ENCODE measurements at regions not wholly inside any gene's neighbourhood (a gene's known extent, or its start where the extent isn't known, plus 50 kb on each side); places are given as distances from the start of the nearest gene placed in this dataset.
"Not testable (repeated sequence)": the region's sequence is repeated elsewhere in the genome, so short reads cannot be mapped to it uniquely, and the experiment has no call there.

DNA sequence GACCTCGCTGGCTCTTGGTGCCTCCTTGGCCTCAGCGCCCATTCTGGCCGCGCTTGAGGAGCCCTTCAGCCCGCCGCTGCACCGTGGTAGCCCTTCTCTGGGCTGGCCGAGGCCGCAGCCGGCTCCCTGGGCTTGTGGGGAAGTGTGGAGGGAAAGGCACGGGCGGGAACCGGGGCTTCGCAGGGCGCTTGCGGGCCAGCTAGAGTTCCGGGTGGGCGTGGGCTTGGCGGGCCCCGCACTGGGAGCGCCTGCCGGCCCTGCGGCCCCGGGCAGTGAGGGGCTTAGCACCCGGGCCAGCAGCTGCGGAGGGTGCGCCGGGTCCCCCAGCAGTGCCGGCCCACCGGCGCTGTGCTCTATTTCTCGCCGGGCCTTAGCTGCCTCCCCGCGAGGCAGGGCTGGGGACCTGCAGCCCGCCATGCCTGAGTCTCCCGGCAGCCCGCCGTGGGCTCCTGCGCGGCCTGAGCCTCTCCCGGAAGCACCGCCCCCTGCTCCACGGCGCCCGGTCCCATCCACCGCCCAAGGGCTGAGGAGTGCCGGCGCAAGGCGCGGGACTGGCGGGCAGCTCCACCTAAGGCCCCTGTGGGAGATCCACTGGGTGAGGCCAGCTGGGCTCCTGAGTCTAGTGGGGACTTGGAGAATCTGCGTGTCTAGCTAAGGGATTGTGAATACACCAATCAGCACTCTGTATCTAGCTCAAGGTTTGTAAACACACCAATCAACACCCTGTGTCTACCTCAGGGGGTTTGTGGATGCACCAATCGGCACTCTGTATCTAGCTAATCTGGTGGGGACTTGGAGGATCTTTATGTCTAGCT lies 141.1 kb downstream of the SLCO4C1 start:
- DNase-seq (ENCODE audit: low read depth in 1 of 2, low spot score in 1 of 2); in situ Hi-C loops (cut with HindIII; ENCODE audit: low pct_unique_long_range_greater_than_20kb, low sequenced_read_pairs): not testable (repeated sequence)

DNA sequence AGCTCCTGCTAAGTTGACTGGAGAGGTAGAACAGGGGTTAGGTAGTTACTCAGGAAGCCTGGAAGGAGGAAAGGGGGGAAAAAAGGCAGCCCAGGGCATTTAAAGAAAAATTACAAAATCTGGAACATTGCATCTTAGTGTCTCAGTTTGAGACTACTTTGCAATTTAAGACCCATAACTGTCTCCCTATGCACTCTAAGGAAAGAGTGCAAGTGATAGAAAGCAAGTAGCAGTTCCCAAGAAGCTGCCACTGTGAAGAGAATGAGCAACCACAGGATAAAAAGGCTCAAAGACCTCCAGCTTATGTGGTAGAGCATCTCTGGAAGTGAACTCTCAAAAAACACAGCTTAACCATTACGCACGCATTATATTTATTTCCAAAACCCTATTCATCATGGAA lies 141.8 kb downstream of the SLCO4C1 start:
- in situ Hi-C loops (cut with HindIII; ENCODE audit: low pct_unique_long_range_greater_than_20kb, low sequenced_read_pairs): no loop called here
- TF ChIP-seq JUND (IDR thresholded peaks at IDR 0.05; ENCODE audit: low read depth): no peak

DNA sequence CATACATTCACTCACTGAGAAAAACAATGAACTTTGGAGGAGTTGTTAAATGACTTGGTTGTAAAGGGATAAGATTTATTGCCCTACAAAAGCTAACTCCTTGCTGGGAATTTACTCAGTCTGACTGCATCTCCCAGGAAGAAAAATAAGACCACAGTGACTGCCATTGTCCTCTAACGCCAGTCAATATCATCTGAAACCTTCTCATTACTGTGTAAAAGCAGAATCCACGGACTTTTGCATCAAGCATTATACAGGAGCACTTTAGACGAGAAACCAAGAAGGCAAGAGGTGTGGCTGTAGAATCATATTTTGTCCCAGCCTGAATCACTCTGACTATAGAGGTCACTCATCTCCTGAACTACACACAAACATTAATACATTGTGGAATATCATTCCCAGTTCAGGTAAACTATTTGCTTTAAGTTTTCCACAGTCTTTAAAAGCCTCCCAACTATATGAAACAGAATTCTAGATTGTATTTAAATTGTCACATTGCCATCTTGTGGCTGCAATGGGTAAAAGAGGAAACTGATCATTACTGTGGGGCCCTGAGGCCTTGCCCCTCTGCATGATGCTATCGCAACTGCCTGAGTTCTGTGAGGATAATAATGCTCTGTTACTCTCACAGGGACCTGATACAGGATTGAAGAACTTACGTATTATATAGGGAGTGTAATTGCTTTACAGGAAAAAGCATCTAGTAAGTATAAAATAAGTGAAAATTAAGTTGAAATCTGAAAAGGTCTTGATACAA lies 142.9 kb downstream of the SLCO4C1 start:
- in situ Hi-C loops (cut with HindIII; ENCODE audit: low pct_unique_long_range_greater_than_20kb, low sequenced_read_pairs): no loop called here
- TF ChIP-seq JUND (IDR thresholded peaks at IDR 0.05; ENCODE audit: low read depth): no peak
- peak; percentile 37 to 54 for DNase-seq (ENCODE audit: low read depth in 1 of 2, low spot score in 1 of 2)

More for the DNA sequence above, 141.8 kb downstream of the SLCO4C1 start:
- no peak for DNase-seq (ENCODE audit: low read depth in 1 of 2, low spot score in 1 of 2)

DNA sequence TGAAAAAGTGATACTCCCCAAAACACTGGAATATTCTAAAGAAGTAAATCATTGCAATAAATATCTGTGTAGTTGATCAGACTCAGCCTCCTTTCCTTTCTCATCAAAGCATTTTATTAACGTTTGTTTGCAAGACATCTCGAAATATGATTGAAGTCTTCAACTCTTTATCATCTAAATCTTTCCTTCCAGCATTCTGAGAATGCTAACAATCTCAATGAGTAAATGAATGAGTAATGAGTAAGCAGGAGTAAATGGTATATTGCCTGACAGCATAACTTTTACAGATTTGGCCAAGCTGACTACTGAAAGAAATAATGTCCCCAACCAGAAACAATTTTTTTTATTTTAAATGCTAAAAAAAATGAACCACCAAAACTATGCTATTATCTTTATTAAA lies 157.1 kb downstream of the SLCO4C1 start:
- in situ Hi-C loops (cut with HindIII; ENCODE audit: low pct_unique_long_range_greater_than_20kb, low sequenced_read_pairs): no loop called here
- peak in 1 of 2 experiments; percentile 13 for DNase-seq (ENCODE audit: low read depth in 1 of 2, low spot score in 1 of 2)
- TF ChIP-seq JUND (IDR thresholded peaks at IDR 0.05; ENCODE audit: low read depth): peak; percentile 28; the same call in 1 of the 2 replicates

DNA sequence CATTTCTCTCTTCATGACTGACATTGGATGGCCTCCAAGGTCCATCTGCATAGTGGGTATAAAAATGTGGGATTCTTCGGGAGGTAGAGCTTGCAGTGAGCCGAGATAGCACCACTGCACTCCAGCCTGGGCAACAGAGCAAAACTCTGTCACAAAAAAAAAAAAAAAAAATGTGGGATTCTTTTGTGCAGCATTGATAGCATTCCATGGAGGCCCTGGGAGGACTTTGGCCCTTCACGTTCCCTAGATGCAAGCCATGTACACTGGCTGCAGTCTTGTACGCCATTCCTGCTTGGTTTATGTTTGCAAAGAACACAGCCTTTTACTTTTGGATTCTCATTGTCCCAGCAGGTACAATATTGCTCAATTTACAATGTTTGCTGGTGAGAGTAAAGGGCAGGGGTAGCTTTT lies 157.8 kb downstream of the SLCO4C1 start:
- in situ Hi-C loops (cut with HindIII; ENCODE audit: low pct_unique_long_range_greater_than_20kb, low sequenced_read_pairs): no loop called here
- DNase-seq (ENCODE audit: low read depth in 1 of 2, low spot score in 1 of 2): no peak
- no peak for TF ChIP-seq JUND (IDR thresholded peaks at IDR 0.05; ENCODE audit: low read depth)

DNA sequence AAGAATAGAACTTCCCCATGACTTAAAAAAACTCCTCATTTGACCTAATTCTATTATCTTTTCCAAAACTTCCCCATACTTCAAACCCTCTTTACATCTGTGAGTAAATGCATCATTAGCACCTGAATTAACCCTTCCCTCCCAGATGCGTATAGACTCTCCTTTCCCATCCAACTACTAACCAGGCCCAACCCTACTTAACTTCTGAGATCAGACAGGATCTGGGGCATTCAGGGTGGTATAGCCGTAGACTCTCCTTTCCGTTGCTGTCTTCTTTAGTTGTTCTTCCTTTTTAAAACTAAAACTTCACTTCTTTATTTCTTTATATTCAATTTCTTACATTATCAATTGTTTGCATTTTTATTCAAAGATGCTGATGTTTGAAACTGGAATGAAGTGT lies 165.2 kb downstream of the SLCO4C1 start:
- DNase-seq (ENCODE audit: low read depth in 1 of 2, low spot score in 1 of 2): no peak
- in situ Hi-C loops (cut with HindIII; ENCODE audit: low pct_unique_long_range_greater_than_20kb, low sequenced_read_pairs): no loop called here
- TF ChIP-seq JUND (IDR thresholded peaks at IDR 0.05; ENCODE audit: low read depth): no peak

DNA sequence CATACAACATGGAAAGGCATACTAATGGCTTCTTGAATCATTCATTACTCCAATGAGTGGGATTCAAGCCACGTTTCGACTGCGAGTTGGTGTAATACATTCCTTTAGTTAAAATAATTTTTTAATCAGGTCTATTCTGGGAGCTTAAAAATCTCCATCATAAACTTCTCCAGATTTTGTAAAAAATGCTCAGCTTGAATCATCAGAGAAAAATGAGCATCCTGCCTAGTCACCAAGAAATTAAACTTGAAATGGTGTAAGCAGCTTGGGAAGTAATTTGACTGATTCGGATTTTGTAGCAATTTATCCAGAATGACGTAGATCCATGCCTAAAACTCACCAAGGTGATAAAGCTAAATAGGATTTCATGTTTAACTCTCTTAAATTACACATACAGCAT lies 165.7 kb downstream of the SLCO4C1 start:
- no peak for DNase-seq (ENCODE audit: low read depth in 1 of 2, low spot score in 1 of 2)
- TF ChIP-seq JUND (IDR thresholded peaks at IDR 0.05; ENCODE audit: low read depth): no peak
- in situ Hi-C loops (cut with HindIII; ENCODE audit: low pct_unique_long_range_greater_than_20kb, low sequenced_read_pairs): no loop called here

DNA sequence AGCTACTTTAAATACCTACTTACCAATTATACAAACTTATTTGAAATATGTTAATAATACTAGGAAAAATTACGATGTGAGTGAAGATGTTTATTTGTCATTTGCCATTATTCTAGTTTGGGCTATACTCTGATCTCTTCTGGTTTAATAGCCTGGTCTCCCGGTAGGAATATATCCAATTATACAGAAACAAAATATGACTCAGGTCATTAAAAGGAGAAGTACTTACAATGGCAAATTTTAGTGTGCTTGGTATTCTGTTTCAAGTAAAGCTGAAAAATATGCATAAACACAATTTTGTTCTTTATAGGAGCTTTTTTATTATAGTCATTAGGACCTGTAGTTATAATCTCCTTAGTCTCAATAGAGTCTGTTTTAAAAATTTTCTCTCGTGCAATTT lies 176.8 kb downstream of the SLCO4C1 start:
- no peak for DNase-seq (ENCODE audit: low read depth in 1 of 2, low spot score in 1 of 2)
- in situ Hi-C loops (cut with HindIII; ENCODE audit: low pct_unique_long_range_greater_than_20kb, low sequenced_read_pairs): no loop called here

DNA sequence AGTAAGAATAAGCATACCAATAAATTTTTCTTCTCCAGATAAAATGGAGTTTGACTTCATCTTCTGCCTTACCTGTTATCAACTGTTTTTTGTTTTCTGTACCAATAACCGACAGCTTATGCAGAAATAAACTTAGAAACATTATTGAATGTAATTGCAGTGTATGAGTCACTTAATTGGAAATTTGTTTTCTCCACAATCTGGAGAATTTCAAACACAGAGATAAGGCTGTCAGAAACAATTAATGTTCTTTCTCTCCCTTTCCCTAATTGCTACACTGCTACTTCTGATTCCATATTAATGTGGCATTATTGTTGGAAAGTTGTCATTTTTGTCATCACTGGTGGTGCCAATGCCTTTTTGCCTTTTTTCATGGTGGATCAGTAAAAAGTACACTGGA lies 180.3 kb downstream of the SLCO4C1 start:
- in situ Hi-C loops (cut with HindIII; ENCODE audit: low pct_unique_long_range_greater_than_20kb, low sequenced_read_pairs): no loop called here
- DNase-seq (ENCODE audit: low read depth in 1 of 2, low spot score in 1 of 2): no peak
- no peak for TF ChIP-seq JUND (IDR thresholded peaks at IDR 0.05; ENCODE audit: low read depth)

More for the DNA sequence above, 176.8 kb downstream of the SLCO4C1 start:
- TF ChIP-seq JUND (IDR thresholded peaks at IDR 0.05; ENCODE audit: low read depth): no peak

DNA sequence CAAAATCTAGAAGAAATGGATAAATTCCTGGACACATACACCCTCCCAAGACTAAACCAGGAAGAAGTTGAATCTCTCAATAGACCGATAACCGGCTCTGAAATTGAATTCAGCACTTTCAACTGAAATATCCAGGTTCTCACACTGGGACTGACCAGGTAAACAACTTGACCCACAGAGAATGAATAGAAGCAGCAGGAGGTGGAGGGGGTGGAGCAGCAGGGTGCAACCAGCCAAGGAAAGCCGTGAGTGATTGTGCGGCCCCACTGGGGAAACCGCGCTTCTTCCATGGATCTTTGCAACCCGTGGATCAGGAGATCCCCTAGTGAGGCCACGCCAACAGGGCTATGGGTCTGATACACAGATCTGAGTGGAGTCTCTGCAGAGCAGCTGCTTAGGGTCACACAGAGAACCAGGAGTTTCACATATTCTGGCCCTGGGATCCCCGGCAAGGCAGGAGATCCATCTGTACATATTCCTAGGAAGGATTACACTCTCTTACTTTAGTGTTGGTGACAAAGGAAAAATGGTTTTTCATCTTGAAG lies 181.5 kb downstream of the SLCO4C1 start:
- in situ Hi-C loops (cut with HindIII; ENCODE audit: low pct_unique_long_range_greater_than_20kb, low sequenced_read_pairs): no loop called here
- DNase-seq (ENCODE audit: low read depth in 1 of 2, low spot score in 1 of 2): no peak
- no peak for TF ChIP-seq JUND (IDR thresholded peaks at IDR 0.05; ENCODE audit: low read depth)

DNA sequence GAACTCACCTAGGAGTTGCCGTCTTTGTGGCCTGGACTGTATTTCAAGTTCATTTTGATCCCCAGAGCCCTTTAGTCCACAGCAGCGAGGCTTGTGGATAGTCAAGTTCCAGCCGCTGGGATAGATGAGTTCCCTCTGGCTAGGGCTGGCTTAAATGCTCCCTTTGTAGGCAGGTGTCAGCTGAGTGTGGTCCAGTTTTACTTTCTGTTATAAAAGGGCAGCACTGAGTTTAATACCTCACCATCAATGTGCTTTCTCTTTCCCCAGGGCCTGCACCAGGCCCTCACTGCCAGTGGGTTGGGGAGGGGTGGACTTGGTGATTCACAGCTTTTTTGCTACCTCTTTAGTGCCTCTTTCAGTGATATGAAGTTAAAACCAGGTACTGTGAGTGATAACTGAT lies 188.2 kb downstream of the SLCO4C1 start:
- no peak for TF ChIP-seq JUND (IDR thresholded peaks at IDR 0.05; ENCODE audit: low read depth)
- in situ Hi-C loops (cut with HindIII; ENCODE audit: low pct_unique_long_range_greater_than_20kb, low sequenced_read_pairs): no loop called here
- no peak for DNase-seq (ENCODE audit: low read depth in 1 of 2, low spot score in 1 of 2)

DNA sequence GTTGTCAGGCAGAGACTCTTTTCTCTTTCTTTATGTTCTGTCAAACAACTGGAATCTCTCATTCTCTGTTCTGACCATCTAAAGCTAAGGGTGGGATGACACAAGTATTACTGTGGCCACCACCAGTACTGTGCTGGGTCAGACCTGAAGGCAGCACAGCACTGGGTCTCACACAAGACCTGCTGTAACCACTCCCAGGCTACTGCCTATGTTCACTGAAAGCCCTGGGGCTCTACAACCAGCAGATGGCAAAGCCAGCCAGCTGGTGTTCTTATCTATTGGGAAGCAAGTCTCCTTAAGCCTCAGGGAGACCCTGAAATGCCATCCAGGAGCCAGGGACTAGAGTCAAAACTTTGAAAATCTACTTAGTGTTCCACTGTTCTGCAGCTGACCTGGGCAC lies 189.5 kb downstream of the SLCO4C1 start:
- in situ Hi-C loops (cut with HindIII; ENCODE audit: low pct_unique_long_range_greater_than_20kb, low sequenced_read_pairs): no loop called here
- no peak for TF ChIP-seq JUND (IDR thresholded peaks at IDR 0.05; ENCODE audit: low read depth)
- DNase-seq (ENCODE audit: low read depth in 1 of 2, low spot score in 1 of 2): no peak

DNA sequence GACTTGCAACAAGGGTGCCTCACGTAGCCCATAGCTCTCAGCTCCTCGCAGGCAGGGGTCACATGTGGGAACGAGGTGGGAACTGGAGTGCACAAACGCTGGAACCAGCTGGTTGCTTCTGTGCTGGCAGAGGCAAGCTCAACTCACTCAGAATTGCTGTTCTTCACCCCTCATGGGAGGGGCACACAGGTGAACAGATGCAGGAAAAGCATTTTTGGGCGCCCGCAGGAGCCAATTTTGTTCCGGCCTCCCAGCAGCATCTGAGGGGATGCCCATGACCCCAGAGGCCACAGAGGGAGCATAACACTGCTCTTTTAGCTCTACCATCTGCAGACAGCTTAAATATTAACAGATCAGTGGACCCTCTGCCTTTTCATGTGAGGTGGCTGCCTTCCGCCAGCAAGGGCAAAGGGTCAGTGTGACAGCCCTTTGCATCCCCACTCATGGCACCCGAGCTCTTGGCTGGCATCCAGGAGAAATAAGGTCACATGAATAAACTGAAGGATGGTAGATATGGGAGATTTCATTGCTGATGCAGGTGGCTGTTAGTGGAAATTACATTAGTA lies 196.2 kb downstream of the SLCO4C1 start:
- no peak for DNase-seq (ENCODE audit: low read depth in 1 of 2, low spot score in 1 of 2)
- in situ Hi-C loops (cut with HindIII; ENCODE audit: low pct_unique_long_range_greater_than_20kb, low sequenced_read_pairs): no loop called here
- no peak for TF ChIP-seq JUND (IDR thresholded peaks at IDR 0.05; ENCODE audit: low read depth)

DNA sequence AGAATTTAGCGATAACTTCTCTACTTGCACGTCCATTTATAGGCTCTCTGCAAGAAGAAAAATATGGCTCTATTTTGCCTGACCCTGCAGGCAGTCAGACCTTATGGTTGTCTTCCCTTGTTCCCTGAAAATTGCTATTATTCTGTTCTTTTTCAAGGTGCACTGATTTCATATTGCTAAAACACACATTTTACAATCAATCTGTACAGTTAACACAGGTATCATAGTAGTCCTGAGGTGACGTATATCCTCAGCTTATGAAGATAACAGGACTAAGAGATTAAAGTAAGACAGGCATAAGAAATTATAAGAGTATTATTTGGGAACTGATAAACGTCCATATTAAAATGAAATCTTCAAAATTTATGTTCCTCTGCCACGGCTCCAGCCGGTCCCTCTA lies 197.0 kb downstream of the SLCO4C1 start:
- in situ Hi-C loops (cut with HindIII; ENCODE audit: low pct_unique_long_range_greater_than_20kb, low sequenced_read_pairs); DNase-seq (ENCODE audit: low read depth in 1 of 2, low spot score in 1 of 2): not testable (repeated sequence)

DNA sequence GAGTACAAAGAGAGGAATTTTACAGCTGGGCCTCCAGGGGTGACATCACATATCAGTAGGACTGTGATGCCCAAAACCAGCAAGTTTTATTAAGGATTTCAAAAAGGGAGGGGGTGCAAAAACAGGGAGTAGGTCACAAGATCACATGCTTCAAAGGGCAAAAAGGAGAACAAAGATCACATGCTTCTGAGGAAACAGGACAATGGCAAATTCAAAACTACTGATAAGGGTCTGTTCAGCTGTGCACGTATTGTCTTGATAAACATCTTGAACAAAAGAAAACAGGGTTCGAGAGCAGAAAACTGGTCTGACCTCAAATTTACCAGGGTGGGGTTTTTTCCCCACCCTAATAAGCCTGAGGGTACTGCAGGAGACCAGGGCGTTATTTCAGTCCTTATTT lies 197.5 kb downstream of the SLCO4C1 start:
- in situ Hi-C loops (cut with HindIII; ENCODE audit: low pct_unique_long_range_greater_than_20kb, low sequenced_read_pairs); DNase-seq (ENCODE audit: low read depth in 1 of 2, low spot score in 1 of 2): not testable (repeated sequence)
